HG03469 (cell line): ENCODE measurements at regions not wholly inside any gene's neighbourhood (a gene's known extent, or its start where the extent isn't known, plus 50 kb on each side); places are given as distances from the start of the nearest gene placed in this dataset.
"Not testable (repeated sequence)": the region's sequence is repeated elsewhere in the genome, so short reads cannot be mapped to it uniquely, and the experiment has no call there.

Experiments
- ATAC-seq: cut with Tn5 transposase; IDR thresholded peaks from one replicate; pipeline ENCODE4 v1.9.1; 2021; ENCODE audit warnings: mild to moderate bottlenecking, moderate library complexity, moderate number of reproducible peaks; ENCODE audit not compliant: unreplicated experiment

GRCh38 chr1:81307786-81308185, 492.9 kb upstream of the ADGRL2 start:
- no peak for ATAC-seq

GRCh38 chr1:81305997-81306452, 494.7 kb upstream of the ADGRL2 start:
- no peak for ATAC-seq

- ATAC-seq: no peak
Observed at GRCh38 chr1:81304187-81304586, 496.5 kb upstream of the ADGRL2 start.

GRCh38 chr1:81299892-81300291, 500.8 kb upstream of the ADGRL2 start:
- no peak for ATAC-seq

- ATAC-seq: no peak
Observed at GRCh38 chr1:81298266-81298665, 502.5 kb upstream of the ADGRL2 start.

GRCh38 chr1:81296601-81297000, 504.1 kb upstream of the ADGRL2 start:
- no peak for ATAC-seq

- no peak for ATAC-seq
Observed at GRCh38 chr1:81290326-81290725, 510.4 kb upstream of the ADGRL2 start.

- no peak for ATAC-seq
Observed at GRCh38 chr1:81288689-81289088, 512.0 kb upstream of the ADGRL2 start.

GRCh38 chr1:81287411-81288080, 513.2 kb upstream of the ADGRL2 start:
- no peak for ATAC-seq

GRCh38 chr1:81270051-81270450, 530.7 kb upstream of the ADGRL2 start:
- no peak for ATAC-seq

- no peak for ATAC-seq
Observed at GRCh38 chr1:81264976-81265375, 535.8 kb upstream of the ADGRL2 start.

GRCh38 chr1:81259625-81260411, 540.9 kb upstream of the ADGRL2 start:
- ATAC-seq: no peak

- no peak for ATAC-seq
Observed at GRCh38 chr1:81254560-81254959, 546.2 kb upstream of the ADGRL2 start.

- ATAC-seq: no peak
Observed at GRCh38 chr1:81254068-81254467, 546.7 kb upstream of the ADGRL2 start.

GRCh38 chr1:81252471-81253151, 548.1 kb upstream of the ADGRL2 start:
- no peak for ATAC-seq

GRCh38 chr1:81250825-81251224, 549.9 kb upstream of the ADGRL2 start:
- not testable (repeated sequence) for ATAC-seq

- ATAC-seq: not testable (repeated sequence)
Observed at GRCh38 chr1:81245084-81245715, 555.5 kb upstream of the ADGRL2 start.

- not testable (repeated sequence) for ATAC-seq
Observed at GRCh38 chr1:81244612-81245011, 556.1 kb upstream of the ADGRL2 start.

GRCh38 chr1:81242103-81242502, 558.6 kb upstream of the ADGRL2 start:
- ATAC-seq: no peak

GRCh38 chr1:81238129-81238528, 562.6 kb upstream of the ADGRL2 start:
- no peak for ATAC-seq

GRCh38 chr1:81237473-81238089, 563.2 kb upstream of the ADGRL2 start:
- ATAC-seq: no peak
